ENCODE measurements at regions not wholly inside any gene's neighbourhood (a gene's known extent, or its start where the extent isn't known, plus 50 kb on each side); places are given as distances from the start of the nearest gene placed in this dataset.

GRCh38 chr14:97251491-97252155 lies 454.4 kb downstream of the VRK1 start:
- Mint-ChIP-seq H3K27me3 (ENCODE audit: low read depth) (peaks cover 7% of the 10 kb centered on the region), H3K9me3 (peaks cover 7% of the 10 kb centered on the region), H3K4me1 (ENCODE audit: low read depth) (peaks cover 24% of the 10 kb centered on the region), H3K27ac (no peak overlapping the region), H3K4me3 (ENCODE audit: low read depth) (no peak overlapping the region), H3K36me3 (ENCODE audit: low read depth) (no peaks in the 10 kb centered on the region)
- DNase-seq (ENCODE audit: low spot score), result no peak
- intact Hi-C loops (cut with micrococcal nuclease), result no loop called here

DNA sequence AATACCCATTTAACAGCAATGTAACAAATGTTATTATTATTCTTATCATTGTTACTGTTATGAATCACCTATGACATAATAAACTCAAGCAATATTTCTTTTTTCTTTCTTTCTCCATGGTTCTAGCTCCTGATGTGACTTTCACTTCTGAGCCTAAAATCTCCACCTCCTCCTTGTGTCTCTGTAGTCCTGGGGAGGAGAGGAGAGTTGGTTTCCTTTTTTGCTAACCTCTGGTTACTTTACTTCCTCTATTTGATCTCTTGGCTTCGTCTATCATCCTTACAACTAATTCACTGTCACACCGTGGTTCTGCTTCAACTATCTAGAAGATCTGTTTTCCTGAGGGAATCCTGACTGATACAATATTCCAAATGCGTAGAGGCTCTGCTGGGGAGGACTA lies 456.6 kb downstream of the VRK1 start:
- Mint-ChIP-seq H3K27me3 (ENCODE audit: low read depth) (peaks cover 3% of the 10 kb centered on the region), H3K27ac (no peak overlapping the region), H3K4me3 (ENCODE audit: low read depth) (no peak overlapping the region), H3K36me3 (ENCODE audit: low read depth) (no peaks in the 10 kb centered on the region), H3K9me3 (peaks cover 7% of the 10 kb centered on the region), H3K4me1 (ENCODE audit: low read depth) (peaks cover 24% of the 10 kb centered on the region)
- DNase-seq (ENCODE audit: low spot score), result no peak
- intact Hi-C loops (cut with micrococcal nuclease), result no loop called here

DNA sequence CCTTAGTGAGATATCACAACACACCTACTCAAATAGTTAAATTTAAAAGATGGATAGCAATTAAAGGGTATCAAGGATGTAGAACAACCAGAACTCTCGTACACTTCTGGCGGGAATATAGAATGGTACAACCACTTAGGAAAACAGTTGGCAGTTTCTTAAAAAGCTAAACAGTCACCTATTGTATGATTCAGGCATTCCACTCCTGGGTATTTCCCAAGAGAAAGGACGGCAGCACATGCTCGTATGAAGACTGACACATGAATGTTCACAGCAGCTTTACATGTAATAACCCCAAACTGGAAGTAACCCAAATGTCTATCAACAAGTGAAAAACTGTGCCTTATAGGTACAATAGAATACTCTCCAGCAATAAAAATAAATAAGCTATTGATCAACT lies 465.2 kb downstream of the VRK1 start:
- intact Hi-C loops (cut with micrococcal nuclease), result no loop called here
- no peak for DNase-seq (ENCODE audit: low spot score)
- Mint-ChIP-seq H3K27me3 (ENCODE audit: low read depth) (peaks cover 6% of the 10 kb centered on the region), H3K4me3 (ENCODE audit: low read depth) (no peak overlapping the region), H3K4me1 (ENCODE audit: low read depth) (peaks cover 2% of the 10 kb centered on the region), H3K27ac (no peak overlapping the region), H3K36me3 (ENCODE audit: low read depth) (no peaks in the 10 kb centered on the region), H3K9me3 (peaks cover 10% of the 10 kb centered on the region)

DNA sequence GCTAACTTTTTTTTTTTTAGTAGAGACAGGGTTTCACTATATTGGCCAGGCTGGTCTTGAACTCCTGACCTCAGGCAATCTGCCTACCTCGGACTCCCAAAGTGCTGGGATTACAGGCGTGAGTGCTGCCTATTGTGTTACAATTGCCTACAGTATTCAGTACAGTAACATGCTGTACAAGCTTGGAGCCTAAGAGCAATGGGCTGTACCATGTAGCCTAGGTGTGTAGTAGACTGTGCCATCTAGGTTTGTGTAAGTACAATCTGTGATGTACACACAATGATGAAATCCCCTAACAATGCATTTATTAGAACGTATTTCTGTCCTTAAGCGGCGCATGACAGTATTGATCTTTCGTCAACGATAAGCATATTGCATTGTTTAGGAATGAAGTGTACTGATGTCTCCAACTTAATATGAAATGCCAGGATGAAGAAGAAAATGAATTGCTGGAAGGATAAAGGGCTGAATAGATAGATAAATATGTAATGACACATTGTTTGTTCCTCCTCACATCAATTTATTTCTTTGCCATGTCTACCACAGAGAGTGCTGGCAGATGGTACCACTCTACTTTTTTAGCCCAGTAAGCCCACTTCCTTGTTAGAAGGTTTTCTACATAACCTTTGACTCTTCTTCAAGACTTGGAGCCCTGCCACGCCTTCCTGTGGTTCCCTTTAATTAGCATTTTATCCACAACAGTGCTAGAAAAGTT lies 467.5 kb downstream of the VRK1 start:
- Mint-ChIP-seq H3K27ac (no peak overlapping the region), H3K36me3 (ENCODE audit: low read depth) (no peaks in the 10 kb centered on the region), H3K4me3 (ENCODE audit: low read depth) (no peak overlapping the region), H3K4me1 (ENCODE audit: low read depth) (peaks cover 7% of the 10 kb centered on the region), H3K27me3 (ENCODE audit: low read depth) (peaks cover 3% of the 10 kb centered on the region), H3K9me3 (peaks cover 10% of the 10 kb centered on the region)
- intact Hi-C loops (cut with micrococcal nuclease), result no loop called here
- no peak for DNase-seq (ENCODE audit: low spot score)

DNA sequence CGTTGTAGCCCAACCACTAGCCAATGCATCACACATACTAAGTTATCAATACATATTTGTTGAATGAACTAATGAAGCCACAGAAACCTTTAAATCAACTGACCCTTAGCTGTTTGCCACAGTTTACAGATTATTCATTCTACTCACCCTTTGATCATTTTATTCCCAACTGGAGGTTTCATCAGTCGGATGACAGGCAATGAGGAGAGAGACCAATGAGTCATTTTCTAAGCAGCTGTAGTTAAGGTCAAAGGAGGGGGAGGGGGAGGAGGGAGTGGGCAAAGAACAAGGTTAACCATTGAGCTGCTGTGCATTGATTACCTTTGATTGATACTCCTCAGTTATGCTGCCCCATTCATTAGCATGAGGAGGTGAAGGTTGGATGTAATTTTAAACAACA lies 469.5 kb downstream of the VRK1 start:
- Mint-ChIP-seq H3K27ac (no peak overlapping the region), H3K27me3 (ENCODE audit: low read depth) (peaks cover 3% of the 10 kb centered on the region), H3K4me1 (ENCODE audit: low read depth) (peaks cover 7% of the 10 kb centered on the region), H3K36me3 (ENCODE audit: low read depth) (no peaks in the 10 kb centered on the region), H3K4me3 (ENCODE audit: low read depth) (no peak overlapping the region), H3K9me3 (peaks cover 10% of the 10 kb centered on the region)
- intact Hi-C loops (cut with micrococcal nuclease), result no loop called here
- DNase-seq (ENCODE audit: low spot score), result no peak

GRCh38 chr14:97267509-97267908 lies 470.3 kb downstream of the VRK1 start:
- Mint-ChIP-seq H3K27ac (no peak overlapping the region), H3K36me3 (ENCODE audit: low read depth) (no peaks in the 10 kb centered on the region), H3K4me3 (ENCODE audit: low read depth) (no peak overlapping the region), H3K27me3 (ENCODE audit: low read depth) (peaks cover 3% of the 10 kb centered on the region), H3K4me1 (ENCODE audit: low read depth) (peaks cover 7% of the 10 kb centered on the region), H3K9me3 (peaks cover 2% of the 10 kb centered on the region)
- no peak for DNase-seq (ENCODE audit: low spot score)
- intact Hi-C loops (cut with micrococcal nuclease), result no loop called here

- intact Hi-C loops (cut with micrococcal nuclease), result no loop called here
- peaks cover 5% of the 10 kb centered on the region for H3K27me3 Mint-ChIP-seq (ENCODE audit: low read depth)
- peaks cover 7% of the 10 kb centered on the region for H3K4me1 Mint-ChIP-seq (ENCODE audit: low read depth)
- H3K9me3 Mint-ChIP-seq, result no peaks in the 10 kb centered on the region
- no peak for DNase-seq (ENCODE audit: low spot score)
- H3K4me3 Mint-ChIP-seq (ENCODE audit: low read depth), result no peak overlapping the region
- no peak overlapping the region for H3K27ac Mint-ChIP-seq
- H3K36me3 Mint-ChIP-seq (ENCODE audit: low read depth), result no peaks in the 10 kb centered on the region
Measured at GRCh38 chr14:97268097-97268496, 470.9 kb downstream of the VRK1 start.

DNA sequence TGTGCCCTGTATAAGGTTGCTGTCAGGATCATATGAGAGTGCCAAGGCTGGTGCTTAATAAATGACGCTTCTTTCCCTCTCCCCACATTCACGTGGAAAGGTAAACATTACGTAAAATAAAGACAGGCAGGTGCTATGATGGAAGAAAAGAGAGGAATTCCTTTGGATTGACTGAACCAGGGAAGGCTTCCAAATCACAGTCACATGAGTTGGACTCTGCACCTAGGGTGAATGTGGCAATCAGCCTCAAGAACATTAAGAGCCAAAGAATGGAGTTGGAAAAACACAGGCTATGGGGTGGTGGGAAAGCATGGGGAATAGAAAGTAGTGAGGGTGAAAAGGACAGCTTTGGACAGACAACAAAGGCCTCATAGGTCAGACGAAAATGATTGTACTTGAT lies 473.1 kb downstream of the VRK1 start:
- peaks cover 7% of the 10 kb centered on the region for H3K4me1 Mint-ChIP-seq (ENCODE audit: low read depth)
- no peak overlapping the region for H3K27ac Mint-ChIP-seq

GRCh38 chr14:97271451-97271960 lies 474.3 kb downstream of the VRK1 start:
- no peak overlapping the region for H3K4me3 Mint-ChIP-seq (ENCODE audit: low read depth)
- H3K9me3 Mint-ChIP-seq, result no peaks in the 10 kb centered on the region
- DNase-seq (ENCODE audit: low spot score), result no peak
- intact Hi-C loops (cut with micrococcal nuclease), result no loop called here
- peaks cover 14% of the 10 kb centered on the region for H3K4me1 Mint-ChIP-seq (ENCODE audit: low read depth)
- H3K27ac Mint-ChIP-seq, result no peak overlapping the region
- H3K36me3 Mint-ChIP-seq (ENCODE audit: low read depth), result no peaks in the 10 kb centered on the region
- peaks cover 11% of the 10 kb centered on the region for H3K27me3 Mint-ChIP-seq (ENCODE audit: low read depth)

More for the DNA sequence above, 473.1 kb downstream of the VRK1 start:
- H3K27me3 Mint-ChIP-seq (ENCODE audit: low read depth), result peaks cover 9% of the 10 kb centered on the region
- H3K36me3 Mint-ChIP-seq (ENCODE audit: low read depth), result no peaks in the 10 kb centered on the region
- no peaks in the 10 kb centered on the region for H3K9me3 Mint-ChIP-seq
- intact Hi-C loops (cut with micrococcal nuclease), result no loop called here
- DNase-seq (ENCODE audit: low spot score), result no peak
- no peak overlapping the region for H3K4me3 Mint-ChIP-seq (ENCODE audit: low read depth)

- no peak for DNase-seq (ENCODE audit: low spot score)
- H3K4me3 Mint-ChIP-seq (ENCODE audit: low read depth), result no peak overlapping the region
- no peak overlapping the region for H3K27ac Mint-ChIP-seq
- intact Hi-C loops (cut with micrococcal nuclease), result no loop called here
- H3K27me3 Mint-ChIP-seq (ENCODE audit: low read depth), result peaks cover 11% of the 10 kb centered on the region
- H3K36me3 Mint-ChIP-seq (ENCODE audit: low read depth), result no peaks in the 10 kb centered on the region
- H3K9me3 Mint-ChIP-seq, result no peaks in the 10 kb centered on the region
- H3K4me1 Mint-ChIP-seq (ENCODE audit: low read depth), result peaks cover 14% of the 10 kb centered on the region
Measured at GRCh38 chr14:97273540-97273939, 476.4 kb downstream of the VRK1 start.

- Mint-ChIP-seq H3K36me3 (ENCODE audit: low read depth) (no peaks in the 10 kb centered on the region), H3K4me1 (ENCODE audit: low read depth) (peaks cover 13% of the 10 kb centered on the region), H3K27ac (no peak overlapping the region), H3K9me3 (no peaks in the 10 kb centered on the region), H3K27me3 (ENCODE audit: low read depth) (peaks cover 11% of the 10 kb centered on the region), H3K4me3 (ENCODE audit: low read depth) (no peak overlapping the region)
- DNase-seq (ENCODE audit: low spot score), result no peak
- intact Hi-C loops (cut with micrococcal nuclease), result no loop called here
Measured at GRCh38 chr14:97274626-97275025, 477.4 kb downstream of the VRK1 start.

DNA sequence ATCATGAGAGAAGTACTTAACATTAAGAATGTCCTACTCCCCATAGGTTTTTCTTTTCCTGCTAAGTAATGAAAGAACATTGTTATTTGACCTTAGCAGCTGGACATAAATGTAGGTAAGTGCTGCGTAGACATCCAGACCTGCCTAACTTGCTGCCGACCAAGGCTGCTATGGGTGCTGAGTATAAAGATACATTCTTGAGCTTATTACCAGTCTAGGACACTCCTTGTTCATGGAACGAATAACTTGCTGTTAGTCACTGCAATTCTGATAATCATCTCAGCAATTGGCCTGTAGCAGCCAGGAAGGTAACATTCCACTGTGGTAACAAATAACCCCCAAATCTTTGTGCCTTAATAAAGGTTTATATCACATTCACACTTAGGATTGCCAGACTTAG lies 478.1 kb downstream of the VRK1 start:
- H3K9me3 Mint-ChIP-seq, result no peaks in the 10 kb centered on the region
- no peaks in the 10 kb centered on the region for H3K36me3 Mint-ChIP-seq (ENCODE audit: low read depth)
- intact Hi-C loops (cut with micrococcal nuclease), result no loop called here
- H3K4me3 Mint-ChIP-seq (ENCODE audit: low read depth), result no peak overlapping the region
- H3K4me1 Mint-ChIP-seq (ENCODE audit: low read depth), result peaks cover 13% of the 10 kb centered on the region
- peaks cover 11% of the 10 kb centered on the region for H3K27me3 Mint-ChIP-seq (ENCODE audit: low read depth)
- H3K27ac Mint-ChIP-seq, result no peak overlapping the region
- no peak for DNase-seq (ENCODE audit: low spot score)

DNA sequence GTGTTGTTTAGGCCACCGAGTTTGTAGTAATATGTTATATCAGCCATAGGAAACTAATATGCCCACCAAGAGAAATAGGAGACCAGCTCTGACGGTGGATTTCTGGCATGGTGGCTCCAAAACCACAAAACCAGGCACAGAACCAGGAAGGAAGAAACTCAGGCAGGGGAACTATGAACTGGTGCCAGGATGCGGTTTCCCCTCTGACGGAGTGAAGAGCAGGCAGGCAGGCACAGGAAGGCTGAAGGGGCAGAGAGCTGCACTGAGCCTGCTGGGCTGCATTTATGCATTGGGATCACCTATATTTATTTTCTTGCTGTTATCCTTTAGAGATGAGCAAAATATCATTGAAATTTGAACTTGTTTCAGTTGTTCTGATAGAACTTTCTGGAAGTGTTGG lies 479.4 kb downstream of the VRK1 start:
- H3K4me3 Mint-ChIP-seq (ENCODE audit: low read depth), result no peak overlapping the region

More for the DNA sequence above, 479.4 kb downstream of the VRK1 start:
- H3K36me3 Mint-ChIP-seq (ENCODE audit: low read depth), result no peaks in the 10 kb centered on the region
- no peaks in the 10 kb centered on the region for H3K9me3 Mint-ChIP-seq
- no peak for DNase-seq (ENCODE audit: low spot score)
- H3K4me1 Mint-ChIP-seq (ENCODE audit: low read depth), result peaks cover 13% of the 10 kb centered on the region
- H3K27ac Mint-ChIP-seq, result no peak overlapping the region
- intact Hi-C loops (cut with micrococcal nuclease), result no loop called here
- peaks cover 11% of the 10 kb centered on the region for H3K27me3 Mint-ChIP-seq (ENCODE audit: low read depth)
